K562 (cell line): ENCODE measurements at regions not wholly inside any gene's neighbourhood (a gene's known extent, or its start where the extent isn't known, plus 50 kb on each side); places are given as distances from the start of the nearest gene placed in this dataset.

Source experiments
- ARID3A ChIP-seq: IDR thresholded peaks from 2 replicates; pipeline ENCODE4 v1.6.1; 2012; ENCODE audit warnings: low read depth, low read length, improper control_type of control experiment, borderline replicate concordance
- CUX1 ChIP-seq: fragments of 200-800 bp; sonication (Bioruptor generic); IDR thresholded peaks from 2 replicates; pipeline ENCODE4 v1.6.1; 2016; ENCODE audit warnings: missing genetic modification characterization, missing compliant biosample characterization
- GTF3C2 ChIP-seq: IDR thresholded peaks from 3 replicates; pipeline ENCODE4 v1.6.1; 2011; ENCODE audit warnings: borderline replicate concordance, mild to moderate bottlenecking, moderate library complexity; ENCODE audit not compliant: insufficient read length; ENCODE audit errors: extremely low read depth

DNA sequence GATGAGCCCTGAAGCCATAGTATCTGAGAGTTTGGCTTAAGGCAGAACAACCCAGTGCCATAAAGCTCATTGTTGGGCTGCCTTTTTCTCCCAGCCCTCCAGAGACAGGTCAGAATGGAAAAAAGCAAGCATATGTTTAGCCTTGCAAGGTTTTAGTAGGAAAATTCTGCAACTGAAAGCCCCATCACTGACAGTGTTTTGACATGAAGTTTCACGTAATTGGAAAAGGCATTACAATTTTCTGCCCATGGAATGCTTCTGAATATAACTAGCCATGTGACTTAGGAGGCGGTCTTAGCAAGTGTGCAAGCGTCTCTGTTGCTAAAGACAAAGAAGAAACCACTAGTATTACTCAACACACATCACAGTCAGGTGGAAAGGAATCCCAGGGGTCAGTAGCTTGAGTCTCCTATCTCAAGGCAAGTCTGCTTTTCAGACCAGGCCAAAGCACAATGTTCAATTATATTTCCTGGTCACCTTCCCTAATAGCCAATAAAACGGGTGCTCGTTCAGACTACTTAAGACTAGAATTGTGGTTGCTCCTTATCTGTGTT, 117.6 kb downstream of the CARTPT start (continued):
- no peak for TF ChIP-seq ARID3A
- TF ChIP-seq GTF3C2 = no peak
- TF ChIP-seq CUX1 = no peak
- TF ChIP-seq, all 486 proteins: peak for 0
